HG02642 (cell line): ENCODE measurements at regions not wholly inside any gene's neighbourhood (a gene's known extent, or its start where the extent isn't known, plus 50 kb on each side); places are given as distances from the start of the nearest gene placed in this dataset.
"Not testable (repeated sequence)": the region's sequence is repeated elsewhere in the genome, so short reads cannot be mapped to it uniquely, and the experiment has no call there.

Source experiments
- ATAC-seq: cut with Tn5 transposase; IDR thresholded peaks from one replicate; pipeline ENCODE4 v1.9.1; 2021; ENCODE audit warnings: mild to moderate bottlenecking; ENCODE audit not compliant: unreplicated experiment, poor library complexity

DNA sequence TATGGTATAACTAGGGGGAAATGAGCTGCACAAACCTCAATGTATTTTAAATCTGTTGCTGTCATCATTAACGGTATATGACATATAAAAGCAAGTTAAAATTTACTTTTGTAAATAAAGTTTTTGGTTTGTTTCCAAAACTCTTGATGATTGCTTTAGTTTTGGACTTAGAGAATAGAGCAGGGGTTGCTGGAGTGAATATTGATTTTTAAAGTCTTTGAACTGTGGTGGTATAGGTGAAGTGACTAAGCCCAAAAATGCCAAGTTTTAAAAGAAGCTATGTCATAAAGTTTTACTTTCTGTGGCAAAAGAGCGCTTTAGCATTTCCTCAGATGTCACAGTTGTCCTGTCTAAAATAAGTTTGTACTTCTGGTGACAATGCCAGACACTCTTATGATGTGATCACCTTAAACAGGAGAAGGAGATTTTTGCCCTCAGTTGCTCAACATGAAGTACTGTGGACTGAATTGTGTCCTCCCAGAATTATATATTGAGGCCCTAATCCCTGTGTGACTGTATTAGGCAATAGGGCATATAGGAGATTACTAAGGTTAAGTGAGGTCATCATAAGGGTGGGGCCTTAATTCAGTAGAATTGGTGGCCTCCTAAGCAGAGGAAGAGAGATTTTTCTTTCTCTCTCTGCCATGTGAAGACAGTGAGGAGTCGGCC lies 175.2 kb upstream of the PLGLB1 start:
- not testable (repeated sequence) for ATAC-seq

DNA sequence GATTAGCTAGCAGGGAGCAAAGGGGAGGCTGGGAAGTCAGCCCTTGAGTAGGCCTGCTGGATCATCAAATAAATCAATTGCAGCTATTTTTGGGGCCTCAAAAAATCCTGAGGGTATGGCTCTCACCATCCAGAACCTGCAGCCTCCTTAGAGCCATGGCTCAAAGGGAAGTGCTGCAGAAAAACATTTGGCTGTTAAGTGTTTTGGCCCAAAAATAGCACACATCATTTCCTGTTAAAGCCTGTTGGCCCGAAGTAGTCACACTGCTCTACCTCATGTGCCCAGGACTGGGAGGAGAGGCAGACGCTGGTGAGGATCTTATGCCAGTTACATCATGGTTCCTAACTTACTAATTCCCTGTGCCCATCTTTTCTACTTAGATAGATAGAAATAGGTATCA lies 176.8 kb upstream of the PLGLB1 start:
- ATAC-seq: not testable (repeated sequence)

DNA sequence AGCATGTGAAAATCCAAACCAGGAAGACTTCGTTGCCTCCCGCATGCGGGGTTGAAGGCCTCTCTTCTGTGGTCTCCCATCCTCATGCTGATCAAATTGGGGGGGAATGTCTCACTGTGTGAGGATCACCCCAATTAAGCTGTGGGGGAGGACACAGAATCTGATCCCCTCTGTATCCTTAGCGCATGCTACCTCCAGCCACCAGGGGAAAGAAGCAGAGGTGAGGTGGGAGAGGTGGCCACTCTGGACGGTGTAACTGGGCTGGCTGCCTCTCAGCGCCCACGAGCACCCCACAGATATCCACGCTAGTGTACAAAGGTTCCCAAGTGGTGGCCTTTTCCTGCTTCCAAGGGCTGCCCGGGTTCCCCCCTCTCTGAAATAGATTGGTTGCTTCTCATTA lies 177.6 kb upstream of the PLGLB1 start:
- not testable (repeated sequence) for ATAC-seq

DNA sequence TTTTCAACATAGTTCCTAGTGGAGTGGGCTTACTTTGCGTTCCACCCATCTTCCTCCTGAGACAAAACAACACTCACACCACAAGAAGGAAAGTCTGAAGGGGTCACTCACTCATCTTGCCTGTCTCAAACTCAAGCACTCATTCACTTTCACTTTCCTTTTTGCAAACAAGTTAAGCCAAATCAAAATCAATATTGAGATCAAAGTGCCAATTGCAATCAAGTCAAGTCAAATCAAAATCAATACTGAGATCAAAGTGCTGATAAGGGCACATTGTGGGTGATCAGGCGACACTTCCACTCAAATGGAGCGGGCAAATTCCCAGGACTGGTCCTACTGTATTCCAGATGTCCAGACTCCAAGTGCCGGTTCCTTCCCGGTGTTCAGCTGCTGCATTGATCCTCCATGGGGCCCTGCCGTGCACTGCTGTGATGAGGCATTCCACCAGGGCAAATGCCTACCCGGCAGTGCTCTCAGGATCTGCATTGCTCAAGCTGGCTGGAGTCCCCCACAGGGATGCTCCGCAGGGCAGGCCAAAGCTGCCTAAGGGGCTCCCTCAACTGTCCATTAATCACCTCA lies 183.0 kb upstream of the PLGLB1 start:
- ATAC-seq: not testable (repeated sequence)

DNA sequence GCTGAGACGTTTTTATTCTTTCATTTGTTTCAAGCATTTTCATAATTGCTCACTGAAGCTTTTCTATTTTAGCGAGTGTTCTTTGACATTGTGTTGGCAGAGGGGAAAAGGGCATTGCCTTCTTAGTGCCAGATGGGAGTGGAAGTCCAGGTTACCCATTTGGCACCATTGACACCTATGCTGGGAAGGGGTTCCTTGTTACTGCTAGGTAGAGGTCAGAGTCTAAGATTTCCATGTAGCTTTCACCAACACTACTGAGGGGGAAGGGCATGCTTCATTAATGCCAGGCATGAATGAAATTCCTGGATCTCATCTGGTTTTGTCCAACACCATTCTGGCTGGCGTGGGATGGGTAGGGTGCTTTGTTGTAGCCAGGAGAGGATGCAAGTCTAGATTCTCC lies 191.3 kb upstream of the PLGLB1 start:
- ATAC-seq: not testable (repeated sequence)

DNA sequence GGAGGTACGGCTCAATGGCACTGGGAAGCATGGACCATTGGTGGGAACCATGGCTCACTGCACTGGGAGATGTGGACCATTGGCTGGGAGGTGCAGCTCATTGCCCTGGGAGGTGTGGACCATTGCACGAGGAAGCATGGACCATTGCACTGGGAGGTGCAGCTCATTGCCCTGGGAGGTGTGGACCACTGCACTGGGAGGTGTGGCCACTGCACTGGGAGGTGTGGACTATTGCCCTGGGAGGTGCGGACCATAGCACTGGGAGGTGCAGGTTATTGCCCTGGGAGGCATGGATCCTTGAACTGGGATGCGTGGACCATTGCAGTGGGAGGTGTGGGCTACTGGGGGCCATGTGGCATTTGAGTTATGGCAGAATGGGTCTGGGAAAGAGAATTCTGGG lies 195.4 kb upstream of the PLGLB1 start:
- ATAC-seq: not testable (repeated sequence)

DNA sequence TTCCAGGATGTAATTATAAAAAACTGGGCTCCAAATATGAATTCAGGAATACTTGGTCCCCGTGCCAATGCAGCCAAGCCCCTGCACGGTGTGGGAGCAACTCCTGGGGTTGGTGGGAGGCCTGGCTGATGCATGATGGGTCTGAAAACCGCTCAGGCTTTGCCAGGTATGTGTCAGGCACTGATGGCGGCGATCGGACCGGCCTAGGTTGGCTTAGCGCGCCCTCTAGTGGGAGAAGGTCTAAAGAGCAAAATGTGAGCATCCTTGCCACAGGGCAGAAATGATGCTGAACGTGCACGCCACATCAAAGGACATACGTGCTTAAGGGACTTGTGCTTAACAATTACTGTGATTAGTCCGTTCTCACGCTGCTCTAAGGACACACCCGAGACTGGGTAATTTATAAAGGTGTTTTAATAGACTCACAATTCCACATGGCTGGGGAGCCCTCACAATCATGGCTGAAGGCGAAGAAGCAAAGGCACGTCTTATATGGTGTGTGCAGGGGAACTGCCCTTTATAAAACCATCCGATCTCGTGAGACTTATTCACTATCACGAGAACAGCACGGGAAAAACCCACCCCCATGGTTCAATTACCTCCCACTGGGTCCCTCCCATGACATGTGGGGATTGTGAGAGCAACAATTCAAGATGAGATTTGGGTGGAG lies 196.2 kb upstream of the PLGLB1 start:
- not testable (repeated sequence) for ATAC-seq

DNA sequence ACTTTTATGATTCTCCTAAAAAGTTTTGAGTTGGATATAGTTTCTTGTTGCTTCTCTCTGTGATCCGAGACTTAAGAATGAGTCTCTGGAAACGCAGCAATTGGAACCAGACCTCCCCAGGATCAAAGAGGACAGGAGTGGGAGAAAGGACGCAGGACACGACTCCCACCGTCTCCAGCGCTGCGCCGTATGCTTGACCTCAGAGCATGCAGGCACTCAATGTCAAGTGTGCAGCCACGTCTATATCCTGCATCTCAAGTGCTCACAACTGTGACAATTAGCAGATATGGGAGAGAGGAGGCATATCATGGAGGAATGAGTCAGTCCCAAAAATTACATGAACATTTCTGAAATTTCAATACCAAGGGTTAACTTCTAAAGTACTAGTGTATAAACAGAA lies 199.0 kb upstream of the PLGLB1 start:
- ATAC-seq: not testable (repeated sequence)

DNA sequence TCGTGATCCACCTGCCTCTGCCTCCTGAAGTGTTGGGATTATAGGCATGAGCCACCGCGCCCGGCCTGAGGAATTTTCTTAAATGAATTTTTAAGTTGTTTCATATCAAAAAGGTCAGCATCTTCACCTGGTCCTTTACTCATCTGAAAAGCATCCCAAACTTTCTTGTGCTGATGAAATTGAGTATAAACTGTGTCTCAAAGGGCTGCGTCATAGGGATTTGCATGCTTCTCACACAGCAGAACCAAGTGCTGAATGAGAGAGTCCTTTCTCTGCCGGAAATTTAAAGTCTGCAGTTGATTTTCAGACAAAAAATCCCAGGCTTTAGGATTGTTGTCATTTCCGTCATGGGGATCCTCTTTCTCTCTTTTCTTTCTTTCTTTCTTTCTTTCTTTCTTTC lies 200.5 kb upstream of the PLGLB1 start:
- not testable (repeated sequence) for ATAC-seq

DNA sequence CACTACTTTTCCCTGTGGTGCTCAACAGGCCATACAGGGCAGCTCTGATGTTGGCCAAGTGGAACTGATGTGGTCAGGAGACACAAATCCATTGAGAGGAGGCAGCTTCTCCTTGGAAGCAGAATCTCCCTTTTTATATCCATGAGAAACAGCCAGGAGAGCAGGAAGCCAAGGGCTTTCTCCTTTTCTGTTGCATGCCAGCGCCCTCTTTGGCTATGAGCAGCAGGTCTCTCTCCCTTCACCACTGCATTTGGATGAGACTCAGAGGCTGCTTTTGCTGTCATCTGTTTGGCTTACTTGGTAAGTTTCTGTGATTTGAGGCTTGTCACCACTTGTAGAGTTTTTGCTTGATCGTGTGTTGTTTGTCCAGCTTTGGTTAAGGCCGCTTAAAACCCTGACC lies 202.2 kb upstream of the PLGLB1 start:
- not testable (repeated sequence) for ATAC-seq

DNA sequence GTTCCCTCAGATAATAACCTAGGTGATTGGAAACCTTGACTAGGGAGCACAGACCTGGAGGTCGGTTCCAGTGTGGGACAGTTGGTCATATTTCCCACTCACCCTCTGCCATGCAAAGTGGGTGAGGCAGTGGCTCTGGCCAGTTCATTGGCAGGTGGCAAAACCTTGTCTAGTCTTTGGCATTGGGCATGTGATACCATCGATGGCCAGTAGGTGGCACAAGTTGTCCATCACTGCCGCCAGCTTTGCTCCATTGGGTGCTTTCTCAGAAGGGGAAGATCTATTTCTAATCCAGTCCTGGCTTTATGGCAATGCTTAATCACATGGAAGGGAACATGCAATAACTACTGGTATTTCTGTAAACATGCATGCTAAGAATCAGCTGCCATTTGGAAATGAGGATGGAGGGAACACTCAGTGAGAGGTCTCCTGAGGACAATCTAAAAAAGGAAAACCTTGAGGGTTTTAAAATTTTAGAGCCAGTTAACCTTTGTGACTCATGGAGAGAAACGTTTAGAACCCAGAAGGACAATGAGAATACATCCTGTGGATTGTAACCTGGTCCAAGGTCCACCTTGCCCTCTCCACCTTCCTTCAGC lies 207.5 kb upstream of the PLGLB1 start:
- ATAC-seq: peak; percentile 82

DNA sequence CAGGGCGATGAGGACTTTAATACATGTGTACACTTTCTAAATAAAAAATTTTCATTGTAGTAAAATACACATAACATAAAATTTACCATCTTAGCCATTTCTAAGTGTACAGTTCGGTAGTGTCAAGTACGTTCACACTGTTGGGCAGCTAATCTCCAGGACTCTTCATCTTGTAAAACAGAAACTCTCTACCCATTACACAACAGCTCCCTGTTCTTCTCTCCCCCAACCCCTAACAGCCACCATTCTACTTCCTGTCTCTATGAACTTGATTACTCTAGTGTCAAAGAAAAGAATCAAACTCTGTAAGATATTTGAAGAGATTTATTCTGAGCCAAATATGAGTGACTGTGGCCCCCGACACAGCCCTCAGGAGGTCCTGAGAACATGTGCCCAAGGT lies 208.3 kb upstream of the PLGLB1 start:
- not testable (repeated sequence) for ATAC-seq

DNA sequence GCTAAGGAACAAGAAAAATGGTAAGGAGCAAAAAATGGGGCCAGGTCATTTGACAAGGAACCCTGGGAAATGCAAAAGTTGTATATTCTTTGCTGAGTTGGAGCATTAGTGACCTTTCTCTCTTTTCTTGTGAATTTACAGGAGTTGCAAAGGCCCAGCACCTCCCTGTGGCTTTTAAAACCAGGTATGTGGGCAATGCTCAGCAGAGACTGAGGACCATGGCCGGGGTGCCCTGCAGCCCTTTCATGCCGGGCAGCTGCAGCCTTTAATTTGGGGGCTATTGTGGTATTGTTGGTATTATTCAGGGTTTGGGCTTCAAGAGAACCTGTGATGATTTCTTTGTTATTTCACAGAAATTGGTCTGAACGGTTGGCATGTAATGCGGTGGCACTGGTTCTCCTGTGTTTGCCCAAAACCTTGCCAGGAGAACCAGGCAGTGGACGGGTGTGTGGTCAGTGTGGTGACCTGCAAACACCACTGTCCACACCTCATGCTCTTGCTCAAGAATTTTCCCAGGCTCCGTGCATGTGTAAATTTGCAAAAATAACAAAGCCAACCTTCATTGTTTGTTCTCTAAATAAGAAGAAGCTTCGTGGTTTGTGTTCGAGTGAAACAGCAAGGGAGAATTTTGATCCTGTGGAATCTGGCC lies 213.8 kb upstream of the PLGLB1 start:
- ATAC-seq: not testable (repeated sequence)

DNA sequence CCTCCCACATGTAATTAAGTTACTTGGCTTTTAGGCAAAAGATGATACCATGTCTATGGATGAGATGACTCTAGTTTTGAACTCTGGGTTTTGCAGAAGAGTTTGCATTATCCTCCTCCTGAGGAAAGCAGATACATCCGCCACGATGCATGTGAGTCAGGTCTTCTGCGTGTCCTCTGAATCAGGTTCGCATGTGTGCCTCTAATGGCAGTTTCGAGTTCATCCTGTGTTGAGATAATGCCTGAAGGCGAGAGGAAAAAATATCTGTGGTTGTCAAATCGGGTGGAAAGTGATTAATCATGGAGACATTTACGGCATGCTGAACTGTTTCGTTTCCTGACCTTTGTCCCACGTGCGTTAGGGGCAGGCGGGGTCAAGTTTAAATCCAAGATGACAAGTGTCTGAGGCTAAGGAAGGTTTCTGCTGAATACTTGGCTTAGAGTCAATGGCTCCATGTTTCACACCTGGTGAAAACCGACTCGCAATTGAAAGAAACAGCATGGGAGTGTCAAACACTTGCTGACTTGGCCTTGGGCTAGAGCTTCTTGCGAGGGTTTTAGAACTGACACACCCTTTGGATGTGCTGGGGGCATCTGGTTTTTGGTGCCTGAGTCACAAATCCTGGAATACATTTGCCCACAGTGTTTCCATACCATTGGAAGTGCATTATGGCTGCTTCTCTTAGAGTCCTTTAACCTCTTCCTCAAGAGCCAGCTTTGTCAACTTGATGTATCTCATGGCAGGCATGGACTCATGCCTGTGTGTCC lies 216.1 kb upstream of the PLGLB1 start:
- not testable (repeated sequence) for ATAC-seq

DNA sequence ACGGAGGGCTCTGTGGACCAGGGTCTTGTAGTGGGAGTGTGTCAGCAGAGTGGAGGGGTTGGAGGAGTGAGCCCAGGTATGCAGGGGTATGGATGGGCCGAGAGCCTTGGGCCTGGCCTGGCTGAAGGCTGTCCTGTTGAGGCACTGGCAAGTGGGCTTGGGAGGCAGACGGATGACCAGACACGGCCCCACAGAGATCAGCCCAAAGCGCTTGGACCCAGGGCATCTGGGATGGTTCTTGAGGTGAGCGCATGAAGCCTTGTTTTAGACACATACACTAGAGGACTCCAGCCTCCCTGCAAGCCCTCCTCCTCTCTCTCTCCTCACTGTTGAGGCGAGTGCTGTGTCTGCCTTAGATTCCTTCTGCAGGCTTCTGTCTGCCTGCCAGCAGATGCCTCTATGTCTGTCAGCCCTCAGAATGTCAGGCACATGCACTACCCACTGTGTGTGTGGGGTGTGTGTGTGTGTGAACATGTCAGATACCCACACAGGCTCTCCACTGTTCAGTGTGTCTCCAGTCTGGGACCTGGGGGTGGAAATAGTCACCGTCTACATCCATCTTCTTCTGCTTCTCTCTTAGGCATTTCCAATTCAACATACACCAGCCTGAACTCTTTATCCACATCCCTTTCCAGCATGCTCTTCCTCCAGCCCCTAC lies 218.0 kb upstream of the PLGLB1 start:
- not testable (repeated sequence) for ATAC-seq

DNA sequence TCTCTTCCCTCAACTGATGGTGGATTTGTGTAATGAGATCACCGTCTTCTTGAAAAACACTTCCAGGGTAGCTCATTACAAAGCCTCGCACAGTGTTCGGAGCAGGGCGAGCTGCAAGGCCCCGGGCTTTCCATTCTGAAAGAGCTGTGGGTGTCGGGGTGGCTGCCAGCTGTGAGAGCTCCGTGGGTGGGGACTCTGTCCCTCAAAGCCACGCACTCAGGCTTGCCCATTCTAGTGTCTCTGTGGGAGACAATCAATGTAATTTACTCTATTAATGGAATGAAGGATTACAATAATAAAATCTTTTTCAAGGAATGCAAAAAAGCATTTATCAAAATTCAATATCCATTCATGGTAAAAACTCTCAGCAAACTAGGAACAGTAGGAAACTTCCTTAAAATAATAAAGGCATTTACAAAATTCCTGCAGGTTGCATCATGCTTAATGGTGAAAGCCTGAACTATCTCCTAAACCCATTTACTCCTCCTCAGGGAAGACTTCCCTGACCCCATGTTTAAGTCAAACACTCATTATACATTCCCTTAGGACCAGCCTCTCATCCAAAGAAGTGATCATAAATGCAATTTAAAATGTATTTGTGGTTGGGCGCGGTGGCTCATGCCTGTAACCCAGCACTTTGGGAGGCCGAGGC lies 224.5 kb upstream of the PLGLB1 start:
- not testable (repeated sequence) for ATAC-seq

DNA sequence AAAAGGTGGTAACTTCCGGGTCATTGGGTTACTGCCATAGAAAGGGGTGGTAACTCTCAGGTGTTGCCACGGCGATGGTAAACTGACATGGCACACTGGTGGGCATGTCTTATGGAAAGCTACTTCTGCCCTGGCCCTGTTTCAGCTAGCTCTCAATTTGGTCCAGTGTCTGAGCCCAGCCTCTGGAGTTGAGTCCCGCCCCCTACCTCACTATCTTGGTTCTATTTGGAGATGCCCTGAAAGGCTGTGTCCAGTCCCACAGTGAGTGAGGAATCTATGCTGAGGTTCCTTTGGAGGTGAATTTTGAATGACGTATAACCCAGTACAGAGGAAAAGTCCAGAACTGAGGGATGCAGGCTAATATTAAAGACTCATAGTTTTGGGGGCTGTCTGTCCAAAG lies 230.4 kb upstream of the PLGLB1 start:
- ATAC-seq: not testable (repeated sequence)

DNA sequence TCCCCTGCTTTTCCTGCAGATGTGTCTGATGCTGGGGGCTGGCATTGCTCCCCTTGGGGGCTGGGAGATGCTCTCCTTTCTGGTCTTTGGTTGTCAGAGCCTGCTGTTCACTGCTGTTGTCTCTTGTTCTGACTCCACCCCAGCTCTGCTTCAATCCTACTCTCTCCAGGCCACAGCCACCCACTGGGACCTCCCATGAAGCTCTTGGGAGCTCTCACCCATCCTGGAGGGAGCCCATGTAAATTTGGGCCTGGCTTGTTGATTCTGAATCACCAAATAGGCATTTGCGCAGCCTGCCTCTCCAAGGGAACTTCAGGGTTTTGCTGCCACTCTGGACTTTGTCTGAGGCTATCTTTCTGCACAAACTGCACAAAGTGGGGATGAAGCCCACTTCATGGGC lies 232.9 kb upstream of the PLGLB1 start:
- ATAC-seq: not testable (repeated sequence)

DNA sequence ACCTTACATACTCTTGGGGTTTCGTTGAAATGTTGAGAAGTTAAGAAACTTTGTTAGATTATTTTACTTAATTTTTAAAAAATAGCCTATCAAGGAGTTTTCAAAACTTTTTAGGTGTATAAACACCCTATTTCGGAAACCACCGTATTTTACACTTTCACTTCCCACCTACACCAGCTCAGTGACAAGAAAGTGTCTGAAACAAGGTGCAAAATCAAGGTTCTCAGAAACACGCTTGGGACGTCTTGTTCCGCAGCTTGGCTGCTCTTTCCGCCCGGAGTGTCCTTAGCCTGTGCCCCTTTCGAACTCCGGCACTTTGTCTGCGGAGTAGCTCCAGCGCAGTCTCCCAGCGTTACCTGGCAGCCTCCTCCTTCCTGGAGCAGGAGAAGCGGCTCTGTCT lies 233.8 kb upstream of the PLGLB1 start:
- not testable (repeated sequence) for ATAC-seq
